Stimulated activated CD8-positive, alpha-beta memory T cell treated with anti-CD3 and anti-CD28 coated beads, Interleukin-4, amount 100 ng/mL, for 48 hours (primary cell): ENCODE measurements at regions not wholly inside any gene's neighbourhood (a gene's known extent, or its start where the extent isn't known, plus 50 kb on each side); places are given as distances from the start of the nearest gene placed in this dataset.
"Not testable (repeated sequence)": the region's sequence is repeated elsewhere in the genome, so short reads cannot be mapped to it uniquely, and the experiment has no call there.

Experiments used
- DNase-seq: peaks from one replicate; pipeline ENCODE4 v3.0.0-alpha.2; 2020

DNA sequence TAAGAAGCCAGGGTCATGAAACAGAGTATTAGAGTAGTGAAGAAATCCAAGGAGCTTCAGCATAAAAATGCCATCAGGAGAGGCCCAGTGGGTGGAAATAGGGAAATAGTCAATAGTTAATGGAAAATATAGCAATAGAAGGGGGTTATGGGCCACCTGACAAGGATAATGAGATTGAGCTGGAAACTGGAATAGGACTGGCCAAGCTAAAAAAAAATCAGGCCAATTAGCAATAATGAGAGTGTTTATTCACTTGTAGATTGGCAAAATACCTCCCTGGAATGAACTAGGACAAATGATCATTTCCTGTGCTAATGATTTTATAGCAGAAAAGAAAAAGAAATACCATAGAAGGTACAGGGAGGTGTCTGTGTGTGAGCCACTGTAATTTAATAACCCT lies 97.9 kb downstream of the PLCE1 start:
- DNase-seq = no peak

DNA sequence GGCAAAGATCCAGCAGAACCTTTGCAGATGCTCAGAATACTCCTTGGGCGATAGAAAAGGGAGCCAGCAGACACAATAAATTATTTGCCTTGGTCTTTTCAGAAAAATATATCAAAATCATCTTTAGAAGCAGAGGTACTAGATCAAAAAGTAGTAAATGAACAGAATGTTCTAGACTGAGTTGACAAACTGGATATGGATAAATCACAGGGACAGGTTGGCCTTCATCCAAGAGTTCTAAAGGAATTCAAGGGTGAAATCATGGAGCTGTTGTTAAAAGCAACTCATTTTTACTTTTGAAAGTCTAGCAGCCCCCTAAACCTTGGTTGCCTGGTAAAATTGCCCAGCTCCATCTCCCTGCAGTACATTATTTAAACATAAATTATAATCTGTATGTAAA lies 99.1 kb downstream of the PLCE1 start:
- DNase-seq = no peak

GRCh38 chr10:94093286-94093905 lies 99.7 kb downstream of the PLCE1 start:
- no peak for DNase-seq

GRCh38 chr10:94094540-94094939 lies 100.8 kb downstream of the PLCE1 start:
- no peak for DNase-seq

DNA sequence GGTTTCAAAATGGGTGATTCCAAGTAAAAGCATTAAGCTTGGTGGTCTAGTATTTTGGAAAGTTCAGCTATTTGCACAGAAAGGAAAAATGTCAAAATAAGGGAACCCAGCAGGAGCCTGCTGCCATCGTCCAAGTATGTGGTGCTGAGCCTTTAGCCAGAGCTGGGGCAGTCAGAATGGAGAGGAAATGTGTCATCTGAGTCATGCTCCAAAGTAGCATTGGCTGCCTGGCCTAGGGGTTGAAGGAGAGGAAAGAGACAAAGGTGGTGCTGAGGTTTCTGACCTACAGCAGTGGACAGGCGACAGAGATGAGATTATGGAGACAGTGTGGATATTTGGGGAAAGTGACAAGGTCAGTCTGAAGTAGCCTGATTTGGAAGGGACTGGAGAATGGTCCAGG lies 103.9 kb downstream of the PLCE1 start:
- DNase-seq = no peak

GRCh38 chr10:94098896-94099295 lies 105.2 kb downstream of the PLCE1 start:
- DNase-seq = no peak

DNA sequence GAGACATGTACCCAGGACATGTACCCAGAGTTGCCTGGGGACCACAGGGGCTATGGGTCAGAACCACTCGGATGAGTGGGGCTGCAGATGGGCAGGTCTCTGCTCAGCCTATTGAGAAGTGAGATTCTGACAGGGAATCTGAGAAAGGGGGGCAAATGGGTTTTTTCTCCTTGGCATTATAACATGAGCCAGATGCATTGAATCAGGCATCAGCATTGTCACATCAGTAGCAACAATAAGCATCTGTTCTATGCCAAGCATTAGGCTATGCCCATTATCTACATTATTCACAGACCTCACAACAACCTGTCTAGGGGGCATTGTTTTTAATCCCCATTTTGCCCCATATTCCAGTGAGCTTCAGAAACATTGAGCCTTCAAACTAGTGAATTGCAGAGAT lies 108.2 kb downstream of the PLCE1 start:
- no peak for DNase-seq

DNA sequence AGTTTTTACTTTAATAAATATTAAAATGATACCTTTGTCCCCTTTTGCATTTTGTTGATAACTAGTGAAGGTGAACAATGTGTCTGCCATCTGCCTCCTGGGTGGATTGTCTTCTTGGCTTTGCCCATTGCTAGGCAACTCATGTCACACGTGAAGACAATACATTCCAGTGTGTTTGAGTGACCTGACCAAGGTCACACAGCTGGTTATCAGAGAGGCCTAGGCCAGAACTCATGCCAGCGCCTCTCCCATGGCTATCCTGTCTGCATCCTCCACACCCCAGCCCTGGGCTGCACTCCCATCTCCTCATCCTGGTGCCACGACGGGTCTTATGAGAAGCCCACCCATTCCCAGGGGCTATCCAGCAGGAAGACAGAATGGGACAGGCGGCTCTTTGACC lies 108.7 kb downstream of the PLCE1 start:
- DNase-seq = no peak

- no peak for DNase-seq
Observed at GRCh38 chr10:94103192-94103591, 109.5 kb downstream of the PLCE1 start.

DNA sequence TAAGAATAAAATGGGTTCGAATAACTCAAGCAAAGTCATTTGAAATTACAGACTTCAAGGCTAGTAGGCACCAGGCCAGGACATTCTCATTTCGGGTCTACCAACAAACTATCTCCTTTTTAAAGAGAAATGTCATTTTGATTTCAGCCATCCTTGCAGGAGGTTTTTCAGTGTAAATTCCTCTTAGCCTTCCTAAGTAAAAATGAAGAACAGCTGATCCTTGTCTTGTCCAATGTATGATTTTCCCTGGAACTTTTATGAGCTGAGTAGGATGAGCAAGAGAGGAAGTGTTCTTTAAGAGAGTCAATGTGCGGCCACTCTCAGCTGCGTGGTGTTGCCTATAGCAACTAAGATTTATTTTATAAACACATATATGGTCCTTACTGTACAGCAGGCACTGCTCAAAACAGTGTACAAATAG lies 110.1 kb downstream of the PLCE1 start:
- DNase-seq = no peak

- DNase-seq = no peak
Observed at GRCh38 chr10:94104316-94105000, 110.7 kb downstream of the PLCE1 start.

DNA sequence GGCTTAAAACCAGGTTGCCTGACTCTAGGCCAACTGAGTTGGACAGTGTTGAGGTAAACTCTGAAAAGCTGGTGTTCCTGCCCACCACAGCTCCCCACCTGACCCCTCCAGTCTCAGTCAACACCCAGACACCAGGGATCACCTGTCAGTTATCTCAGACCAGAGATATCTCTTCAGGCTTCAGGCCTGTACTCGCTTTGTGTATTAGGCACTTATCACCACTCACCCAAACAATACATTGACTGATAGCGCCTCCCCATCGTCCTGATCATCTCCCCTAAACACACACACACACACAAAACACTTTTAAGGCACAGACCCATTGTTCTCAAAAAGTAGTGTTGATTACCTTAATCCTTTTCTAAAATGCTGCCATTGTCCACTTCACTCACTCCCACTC lies 111.5 kb downstream of the PLCE1 start:
- no peak for DNase-seq

- no peak for DNase-seq
Observed at GRCh38 chr10:94107191-94107590, 113.5 kb downstream of the PLCE1 start.

- DNase-seq = peak; percentile 24
Observed at GRCh38 chr10:94108200-94108599, 114.5 kb downstream of the PLCE1 start.

DNA sequence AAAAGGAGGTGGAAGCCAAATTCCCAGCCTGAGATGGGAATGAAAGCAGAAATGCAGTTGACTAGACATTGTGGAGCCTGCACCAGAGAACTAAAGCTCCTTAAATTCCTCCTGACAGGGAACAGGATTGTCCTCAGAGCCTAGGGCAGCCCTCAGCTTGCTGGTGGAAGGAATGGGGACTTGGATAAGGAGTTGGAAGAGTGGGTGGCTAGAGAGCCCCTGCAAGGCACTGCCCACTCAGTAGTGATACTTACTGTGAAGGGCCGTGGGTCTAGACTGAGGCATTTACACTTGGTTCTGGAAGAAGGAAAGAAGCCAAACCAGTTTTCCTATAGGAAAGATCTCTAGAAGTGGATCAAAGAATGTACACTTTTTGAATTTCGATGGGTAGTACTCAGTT lies 117.6 kb downstream of the PLCE1 start:
- no peak for DNase-seq

DNA sequence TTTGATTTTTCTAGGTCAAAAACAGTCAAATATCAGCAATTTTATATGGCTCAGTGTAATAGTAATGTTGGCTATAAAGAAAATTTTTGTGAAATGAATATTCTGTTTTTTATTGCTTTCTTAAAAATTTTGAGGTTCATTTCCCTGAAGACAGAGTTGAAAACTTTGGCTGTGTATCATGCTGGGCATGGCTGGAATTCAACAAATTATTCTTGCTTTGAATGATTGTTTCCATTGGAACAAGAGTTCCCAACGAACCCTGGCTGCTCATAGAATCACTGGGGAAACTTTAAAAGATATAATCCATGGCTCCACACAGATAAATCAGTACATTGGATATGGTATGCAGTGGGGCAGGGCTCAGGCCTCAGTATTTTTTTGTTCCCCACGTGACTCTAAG lies 118.6 kb downstream of the PLCE1 start:
- DNase-seq = no peak

GRCh38 chr10:94115725-94116124 lies 122.0 kb downstream of the PLCE1 start:
- no peak for DNase-seq

- DNase-seq = no peak
Observed at GRCh38 chr10:94116848-94117247, 123.1 kb downstream of the PLCE1 start.

GRCh38 chr10:94122211-94122610 lies 128.5 kb downstream of the PLCE1 start:
- no peak for DNase-seq

GRCh38 chr10:94123258-94123995 lies 129.7 kb downstream of the PLCE1 start:
- no peak for DNase-seq

- DNase-seq = not testable (repeated sequence)
Observed at GRCh38 chr10:94124147-94124546, 130.4 kb downstream of the PLCE1 start.

DNA sequence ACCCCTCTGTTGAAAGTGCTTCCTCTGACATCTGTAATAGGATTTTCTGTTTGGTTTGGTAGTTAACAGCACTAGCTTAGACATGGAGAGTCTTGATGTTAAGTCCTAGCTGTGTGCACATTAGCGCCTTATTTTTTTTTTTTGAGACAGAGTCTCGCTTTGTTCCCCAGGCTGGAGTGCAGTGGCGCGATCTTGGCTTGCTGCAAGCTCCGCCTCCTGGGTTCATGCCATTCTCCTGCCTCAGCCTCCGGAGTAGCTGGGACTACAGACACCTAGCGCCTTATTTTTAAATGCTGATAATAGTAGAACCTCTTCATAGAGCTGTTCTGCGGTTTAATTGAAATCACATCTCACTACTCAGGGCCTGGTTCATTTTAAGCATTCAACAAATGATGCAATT lies 131.5 kb downstream of the PLCE1 start:
- not testable (repeated sequence) for DNase-seq

DNA sequence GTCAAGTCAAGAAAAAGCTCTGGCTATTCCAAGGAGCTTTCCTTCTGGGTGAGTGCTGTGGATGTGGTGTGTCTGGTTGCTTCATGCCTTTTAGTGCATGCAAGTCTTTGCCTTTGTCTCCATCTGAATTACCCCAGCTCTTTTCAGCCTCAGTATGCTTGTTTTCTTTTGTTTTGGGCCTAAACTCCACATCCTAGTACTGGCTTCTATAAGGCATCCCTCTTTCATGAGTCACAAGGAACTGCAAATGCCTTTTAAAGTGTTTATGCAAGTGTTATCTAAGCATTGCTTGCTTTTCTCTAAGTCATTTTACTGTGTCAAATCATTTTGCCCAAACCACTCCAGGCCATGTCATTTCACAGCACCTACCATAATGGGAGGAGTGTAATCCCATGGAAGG lies 132.1 kb downstream of the PLCE1 start:
- no peak for DNase-seq

DNA sequence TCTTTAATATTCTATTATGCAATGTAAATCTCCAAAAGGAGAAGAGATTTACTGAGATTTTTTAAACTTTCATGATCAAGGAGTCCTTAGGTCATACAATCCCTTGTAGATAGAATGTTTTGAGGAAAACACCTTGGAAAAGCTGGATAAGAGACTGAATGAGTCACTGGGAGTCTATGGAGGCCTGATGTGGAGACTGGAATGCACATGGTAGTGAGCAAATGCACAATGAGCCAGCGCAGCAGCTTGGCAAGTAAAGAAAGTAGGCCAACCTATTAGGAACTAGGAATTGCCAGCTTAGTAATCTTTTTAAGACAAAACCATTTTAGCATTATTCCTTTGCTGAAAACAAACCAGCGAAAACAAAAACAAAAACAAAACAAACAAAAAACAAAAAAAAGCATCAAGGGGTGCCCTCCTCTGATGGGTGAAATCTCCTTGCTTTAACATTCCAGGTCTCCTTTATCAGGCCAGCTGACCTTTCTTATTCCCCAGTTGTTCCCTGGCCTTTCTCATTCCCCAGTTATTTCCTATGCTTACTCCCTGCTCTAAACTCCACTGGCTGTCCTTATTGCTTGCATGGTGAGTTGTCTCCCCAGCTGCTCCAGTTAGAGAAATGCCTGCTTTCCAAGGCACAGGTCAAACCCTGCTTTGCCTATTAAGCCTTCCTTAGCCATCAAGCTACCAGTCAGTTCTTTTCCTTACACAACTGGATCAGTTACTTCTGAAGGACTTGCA lies 135.8 kb downstream of the PLCE1 start:
- DNase-seq = no peak
